GM18858 (cell line): ENCODE measurements at regions not wholly inside any gene's neighbourhood (a gene's known extent, or its start where the extent isn't known, plus 50 kb on each side); places are given as distances from the start of the nearest gene placed in this dataset.
A peak's percentile ranks its signal among the peaks of the same experiment; 100 is the strongest.

Experiments used
- ATAC-seq: cut with Tn5 transposase; IDR thresholded peaks from one replicate; pipeline ENCODE4 v1.9.1; 2021; ENCODE audit not compliant: unreplicated experiment

DNA sequence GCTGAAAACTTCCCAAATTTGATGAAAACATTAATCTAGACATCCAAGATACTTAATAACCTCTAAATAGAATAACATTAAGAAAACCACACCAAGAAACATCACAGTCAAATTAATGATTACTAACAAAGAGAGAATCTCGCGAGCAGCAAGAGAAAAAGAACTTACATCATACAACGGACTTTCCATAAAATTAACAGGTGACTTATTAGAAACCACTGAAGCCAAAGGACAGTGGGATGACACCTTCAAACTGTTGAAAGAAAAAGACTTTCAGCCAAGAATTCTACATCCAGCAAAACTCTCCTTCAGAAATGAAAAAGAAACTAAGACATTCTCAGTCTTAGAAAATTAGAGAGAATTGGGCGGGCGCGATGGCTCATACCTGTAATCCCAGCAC lies 232.0 kb downstream of the SNCA start:
- ATAC-seq = no peak

DNA sequence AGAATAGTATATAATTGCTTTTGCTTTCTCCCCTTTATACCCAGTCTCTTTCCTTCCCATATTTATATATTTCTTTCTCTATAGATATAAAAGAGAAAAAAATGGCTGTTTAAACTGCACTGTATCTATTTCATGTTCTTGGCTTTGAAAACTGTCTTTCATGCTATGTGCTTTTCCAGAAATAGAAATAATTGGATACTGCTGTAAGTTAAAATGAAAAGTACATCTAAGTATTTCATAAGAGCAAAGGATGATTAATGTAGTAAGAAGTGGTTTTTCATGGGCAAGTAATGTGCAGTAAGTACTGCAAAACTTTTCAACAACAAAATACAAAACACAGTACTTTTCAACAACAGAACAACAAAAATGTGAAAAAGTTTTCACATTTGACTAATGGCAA lies 237.9 kb downstream of the SNCA start:
- no peak for ATAC-seq

DNA sequence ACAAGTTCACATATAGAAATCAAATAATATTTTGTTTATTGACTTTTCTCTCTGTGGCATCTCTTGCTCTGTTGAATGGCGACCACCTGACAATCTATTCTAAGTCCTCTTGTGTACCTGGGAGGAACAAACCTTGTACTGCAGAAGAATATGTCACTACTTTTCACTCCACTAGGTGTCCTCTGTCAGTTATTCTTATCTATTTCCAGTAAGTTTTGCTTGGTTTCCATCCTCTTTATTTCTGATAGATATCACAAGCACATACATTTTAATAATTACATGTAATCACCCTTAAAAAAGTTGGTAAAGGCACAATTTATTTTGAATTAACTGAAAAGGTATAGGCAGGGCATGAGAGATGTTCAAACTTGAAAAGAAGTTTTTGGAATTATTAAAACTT lies 238.4 kb downstream of the SNCA start:
- ATAC-seq = no peak

DNA sequence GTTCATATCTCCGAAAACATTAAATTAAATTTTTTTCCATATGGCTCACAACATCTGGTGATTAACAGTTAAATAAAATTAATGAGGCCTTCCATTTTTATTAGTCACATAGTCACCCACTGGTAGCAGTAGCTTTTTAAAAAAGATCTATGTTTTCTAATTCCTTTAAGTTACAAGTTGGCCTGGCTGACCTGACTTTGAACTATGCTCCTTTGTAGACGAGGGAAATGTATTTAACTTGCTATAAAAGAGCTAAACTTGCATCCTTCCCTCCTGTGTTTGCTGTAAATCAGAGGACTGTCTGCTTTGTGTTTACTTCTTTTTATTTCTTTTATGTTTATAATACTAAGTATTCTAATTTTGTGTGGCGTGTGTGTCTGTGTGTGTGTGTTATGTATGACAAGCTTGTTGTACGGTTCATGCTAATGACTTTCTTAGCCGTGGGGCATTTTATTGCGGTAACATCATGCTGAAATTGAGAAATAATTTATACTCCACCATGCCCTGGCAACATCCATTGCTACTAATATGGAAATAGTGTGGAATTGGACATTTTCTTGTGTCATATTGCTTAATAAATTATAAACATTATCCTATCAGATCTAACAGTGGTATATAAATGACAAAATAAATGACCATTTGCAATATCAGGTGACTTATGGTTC lies 241.7 kb downstream of the SNCA start:
- ATAC-seq = no peak

DNA sequence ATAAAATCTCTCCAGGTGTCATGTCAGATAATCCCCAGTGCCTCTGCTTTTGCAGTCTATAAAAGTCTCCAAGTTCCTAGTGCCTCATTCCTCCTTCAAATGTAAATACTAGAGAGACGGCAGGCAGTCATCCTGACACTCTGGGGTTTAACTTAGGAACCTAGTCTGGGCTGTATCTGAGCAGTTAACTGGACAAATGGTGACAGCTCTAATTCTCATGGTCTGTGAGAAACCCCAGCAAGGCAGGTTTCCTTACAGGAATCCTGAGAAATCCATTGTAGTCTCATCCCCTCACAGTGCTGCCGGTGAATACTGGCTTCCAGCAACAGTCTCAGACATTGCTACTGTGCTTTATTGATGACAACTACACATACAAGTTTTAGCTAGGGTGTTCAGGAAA lies 246.8 kb downstream of the SNCA start:
- ATAC-seq = no peak

DNA sequence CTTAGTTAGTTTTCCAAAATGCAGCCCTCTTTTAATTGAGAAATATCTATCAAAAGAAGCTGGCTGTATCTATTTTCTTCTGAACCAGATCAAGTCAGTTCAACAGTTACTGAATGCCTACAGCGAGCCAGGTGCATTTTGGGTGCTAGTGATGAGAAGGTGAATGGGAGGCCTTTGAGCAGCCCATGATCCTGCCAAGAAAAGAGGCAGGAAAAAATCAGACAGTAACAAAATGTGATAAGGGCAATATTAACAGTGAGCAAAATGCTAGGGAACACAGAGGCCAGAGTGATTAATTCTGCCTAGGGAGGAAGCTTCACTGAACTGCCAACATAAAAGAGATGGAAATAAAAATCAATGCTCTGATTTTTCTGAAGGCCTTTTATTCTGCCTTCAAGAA lies 248.5 kb downstream of the SNCA start:
- no peak for ATAC-seq

DNA sequence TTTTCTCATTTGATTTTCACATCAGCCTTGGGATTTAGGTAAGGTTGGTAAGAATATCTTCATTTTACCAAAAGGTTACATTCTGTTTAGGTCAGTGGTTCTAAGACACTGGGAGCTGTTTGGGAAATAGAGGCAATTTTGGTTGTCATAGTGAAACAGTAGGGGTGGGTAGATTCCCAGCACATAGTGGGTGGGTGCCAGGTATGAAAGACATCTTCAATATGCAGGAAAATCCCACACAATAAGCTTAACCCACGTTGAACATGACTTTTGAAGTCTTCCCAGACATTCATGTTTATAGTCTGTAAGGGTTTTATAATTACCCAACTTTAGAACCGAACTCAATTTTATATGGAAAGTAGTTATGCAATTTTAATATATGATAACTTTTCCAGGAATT lies 249.6 kb downstream of the SNCA start:
- no peak for ATAC-seq

DNA sequence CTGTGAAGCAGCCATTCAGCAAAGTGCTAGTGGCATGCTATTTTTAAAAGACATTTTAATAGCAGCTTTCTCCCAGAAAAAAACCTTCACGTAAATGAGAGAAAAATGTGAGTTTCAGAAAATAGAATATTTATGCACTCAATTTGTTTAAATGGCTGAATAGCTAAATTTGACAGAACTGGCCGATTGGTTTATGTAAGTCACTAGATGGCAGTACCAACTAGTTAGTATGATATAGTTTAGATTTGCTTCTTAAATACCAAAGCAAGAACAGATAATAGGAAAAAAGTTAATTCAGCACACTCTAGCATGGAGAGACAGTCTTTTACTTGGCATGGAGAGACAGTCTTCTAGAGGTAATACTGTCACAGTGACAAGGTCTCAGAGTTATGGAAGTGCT lies 250.1 kb downstream of the SNCA start:
- no peak for ATAC-seq

DNA sequence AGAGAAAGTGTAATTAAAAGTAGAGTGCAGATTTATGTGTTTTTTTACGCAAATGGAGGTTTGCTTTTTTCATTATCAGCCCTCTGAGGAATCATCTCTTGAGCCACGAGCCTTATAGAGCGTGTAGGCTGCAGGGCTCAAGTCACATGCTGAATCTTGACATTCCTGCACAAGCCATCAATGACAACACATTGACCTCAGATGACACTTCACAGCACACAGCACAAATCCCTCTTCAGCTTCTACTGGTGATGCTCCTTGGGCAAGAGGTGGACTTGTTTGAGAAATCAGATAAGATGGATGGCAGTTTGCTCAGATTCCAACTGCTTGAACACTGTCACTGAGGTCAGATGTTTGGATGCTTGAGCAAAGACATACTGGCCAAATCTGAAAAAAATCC lies 250.6 kb downstream of the SNCA start:
- ATAC-seq = no peak

DNA sequence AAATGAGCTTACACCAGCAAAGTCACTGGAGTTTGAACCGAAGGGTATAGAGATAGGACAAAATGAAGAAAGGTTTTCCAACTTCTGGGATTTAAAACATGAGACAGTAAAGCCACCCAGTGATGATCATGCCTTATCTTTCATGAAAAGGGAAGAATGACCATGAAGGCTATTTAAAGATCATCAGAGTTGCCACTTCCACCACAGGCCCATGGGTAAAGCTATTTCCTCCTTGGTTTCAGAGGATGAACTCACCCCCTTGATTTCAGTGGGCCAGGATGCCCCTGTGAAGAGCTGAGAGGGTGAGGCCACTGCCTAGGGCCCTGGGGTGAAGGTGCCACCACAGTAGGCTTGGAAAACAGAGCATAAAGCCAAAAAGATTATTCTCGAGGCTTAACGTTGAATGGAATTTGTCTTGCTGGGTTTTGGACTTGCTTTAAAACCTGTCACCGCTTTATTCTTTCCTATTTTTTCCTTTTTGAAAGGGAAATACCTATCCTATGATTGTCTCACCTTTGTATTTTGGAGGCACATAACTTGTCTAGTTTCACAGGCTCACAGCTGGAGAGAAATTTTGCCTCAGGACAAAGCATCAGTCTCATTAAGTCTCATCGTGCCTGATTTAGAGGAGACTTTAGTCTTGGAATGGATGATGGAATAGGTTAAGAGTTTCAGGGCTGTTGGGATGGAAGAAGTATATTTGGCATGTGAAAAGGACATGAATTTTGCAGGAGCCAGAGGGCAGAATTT lies 254.0 kb downstream of the SNCA start:
- ATAC-seq = no peak

DNA sequence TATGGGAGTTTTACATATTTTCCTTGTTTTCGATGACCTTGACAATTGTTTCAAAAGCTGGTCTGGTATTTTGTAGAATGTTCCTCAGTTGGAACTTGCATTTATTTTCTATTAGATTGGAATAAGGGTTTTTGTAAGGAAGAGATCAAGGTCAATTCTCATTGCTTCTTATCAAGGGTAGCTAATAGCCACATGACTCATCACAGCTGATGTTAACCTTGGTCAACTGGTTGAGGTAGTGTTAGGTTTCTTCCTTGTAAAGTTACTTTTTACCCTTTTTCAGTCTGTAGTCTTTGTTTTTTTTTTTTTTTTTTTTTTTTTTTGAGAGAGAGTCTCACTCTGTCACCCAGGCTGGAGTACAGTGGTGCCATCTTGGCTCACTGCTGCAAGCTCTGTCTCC lies 257.2 kb downstream of the SNCA start:
- no peak for ATAC-seq

DNA sequence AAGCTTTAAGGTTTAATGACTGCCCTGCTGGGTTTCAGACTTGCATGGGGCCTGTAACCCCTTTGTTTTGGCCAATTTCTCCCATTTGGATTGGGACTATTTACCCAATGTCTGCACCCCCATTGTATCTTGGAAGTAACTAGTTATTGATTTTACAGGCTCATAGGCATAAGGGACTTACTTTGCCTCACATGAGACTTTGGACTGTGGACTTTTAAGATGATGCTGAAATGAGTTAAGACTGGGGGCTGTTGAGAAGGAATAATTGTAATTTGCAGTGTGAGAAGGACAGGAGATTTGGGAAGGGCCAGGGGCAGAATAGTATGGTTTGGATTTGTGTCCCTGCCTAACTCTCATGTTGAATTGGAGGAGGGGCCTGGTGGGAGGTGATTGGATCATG lies 260.7 kb downstream of the SNCA start:
- ATAC-seq = no peak

DNA sequence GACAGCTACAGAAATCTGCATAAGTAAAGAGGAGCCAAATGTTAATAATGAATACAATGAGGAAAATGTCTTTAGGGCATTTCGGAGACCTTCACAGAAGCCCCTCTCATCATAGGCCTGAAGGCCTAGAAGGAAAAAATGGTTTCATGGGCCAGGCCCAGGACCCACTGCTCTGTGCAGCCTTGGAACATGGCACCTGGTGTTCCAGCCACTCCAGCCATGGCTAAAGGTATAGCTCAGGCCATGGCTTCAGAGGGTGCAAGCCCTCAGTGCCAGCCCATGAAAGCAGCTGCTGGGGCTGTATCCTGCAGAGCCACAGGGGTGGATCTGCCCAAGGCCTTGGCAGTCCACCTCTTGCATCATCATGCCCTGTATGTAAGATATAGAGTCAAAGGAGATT lies 261.1 kb downstream of the SNCA start:
- ATAC-seq = no peak

DNA sequence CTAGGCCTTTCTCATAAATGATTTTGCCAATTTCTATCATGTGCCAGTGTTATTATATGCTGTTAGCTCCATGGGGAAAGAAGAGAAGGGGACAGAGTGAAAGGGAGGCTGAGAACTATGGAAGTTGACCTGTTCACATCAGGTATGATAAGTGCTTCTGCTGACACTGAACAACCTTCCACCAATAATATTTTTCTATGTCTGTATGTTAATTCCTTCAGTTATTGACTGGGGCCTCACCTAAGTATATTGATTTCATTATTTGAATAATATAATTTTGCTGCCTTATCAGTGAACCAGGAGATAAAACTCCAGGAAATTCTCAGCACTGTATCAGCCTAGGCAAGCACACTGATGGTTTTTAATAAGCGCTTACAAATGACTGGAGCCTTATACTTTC lies 262.8 kb downstream of the SNCA start:
- ATAC-seq = no peak

DNA sequence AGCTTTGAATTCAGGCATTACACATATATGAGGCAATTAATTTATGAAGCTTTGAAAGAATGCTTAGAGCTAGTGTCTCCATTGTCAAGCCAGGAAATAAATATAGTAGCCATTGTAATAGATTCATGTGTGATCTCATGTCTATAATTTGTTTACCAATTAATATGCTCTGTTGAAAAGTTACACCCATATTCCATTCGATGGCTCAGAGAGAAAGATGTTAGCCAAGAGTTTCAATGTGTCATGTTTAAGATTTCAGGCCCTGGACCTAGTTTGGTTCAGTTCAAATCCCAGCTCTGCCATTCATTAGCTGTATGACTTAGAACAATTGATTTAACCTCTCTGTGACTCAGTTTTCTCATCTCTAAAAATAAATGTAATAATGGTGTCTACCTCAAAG lies 263.3 kb downstream of the SNCA start:
- no peak for ATAC-seq

DNA sequence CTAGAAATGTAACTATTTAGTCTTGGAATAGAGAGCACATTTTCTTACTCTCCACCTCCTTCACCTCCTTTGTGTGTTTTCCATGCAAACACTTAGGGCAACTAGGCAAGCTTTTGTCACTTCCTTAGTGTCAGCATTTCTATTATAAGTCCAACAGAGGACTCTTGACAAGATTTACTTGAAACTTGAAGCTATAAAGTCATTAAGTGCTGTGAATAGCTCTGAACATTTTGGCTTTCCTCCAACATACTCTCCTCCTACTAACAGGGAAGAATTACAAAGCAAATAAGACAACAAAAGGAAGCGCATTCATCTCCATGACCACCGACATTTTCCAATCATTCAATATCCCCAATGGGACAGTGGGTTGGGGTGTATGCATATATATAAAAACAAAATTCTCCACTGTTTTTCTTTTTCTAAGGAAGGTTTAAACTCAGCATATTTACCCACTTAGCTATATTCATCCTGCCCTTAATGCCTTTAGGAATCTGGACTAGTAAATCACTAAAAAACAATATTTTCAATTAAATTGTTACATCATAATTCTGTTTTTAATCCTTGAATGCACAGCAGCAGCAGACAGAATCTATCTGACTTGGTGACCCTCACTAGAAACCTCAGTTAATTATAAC lies 264.6 kb downstream of the SNCA start:
- ATAC-seq = no peak

DNA sequence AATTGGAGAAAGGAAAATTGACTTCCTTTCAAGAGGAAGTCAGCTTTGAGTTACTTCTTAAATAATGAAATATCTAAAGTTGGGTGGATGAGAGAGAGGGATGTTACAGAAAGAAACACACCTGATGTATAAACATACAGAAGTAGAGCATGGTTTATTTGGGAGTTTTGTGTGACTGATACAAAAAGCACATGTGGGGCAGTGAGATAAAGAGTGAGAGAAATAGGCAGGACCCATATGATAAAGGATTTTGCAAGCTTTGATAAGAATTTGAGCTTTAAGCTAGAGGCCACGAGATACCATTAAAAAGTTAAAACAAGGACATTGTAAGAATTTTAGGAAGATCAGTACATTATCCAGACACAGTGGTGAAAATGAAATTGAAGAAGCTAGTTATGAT lies 263.3 kb upstream of the GPRIN3 start:
- ATAC-seq = no peak

DNA sequence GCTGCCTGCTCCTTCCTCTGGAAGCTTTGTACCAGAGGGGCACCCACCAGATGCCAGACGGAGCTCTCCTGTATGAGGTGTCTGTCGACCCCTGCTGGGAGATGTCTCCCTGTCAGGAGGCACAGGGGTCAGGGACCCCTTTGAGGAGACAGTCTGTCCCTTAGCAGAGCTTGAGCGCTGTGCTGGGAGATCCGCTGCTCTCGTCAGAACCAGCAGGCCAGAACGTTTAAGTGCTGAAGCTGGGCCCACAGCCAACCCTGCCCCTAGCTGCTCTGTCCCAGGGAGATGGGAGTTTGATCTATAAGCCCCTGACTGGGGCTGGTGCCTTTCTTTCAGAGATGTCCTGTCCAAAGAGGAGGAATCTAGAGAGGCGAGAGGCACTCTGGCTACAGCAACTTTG lies 260.3 kb upstream of the GPRIN3 start:
- no peak for ATAC-seq

DNA sequence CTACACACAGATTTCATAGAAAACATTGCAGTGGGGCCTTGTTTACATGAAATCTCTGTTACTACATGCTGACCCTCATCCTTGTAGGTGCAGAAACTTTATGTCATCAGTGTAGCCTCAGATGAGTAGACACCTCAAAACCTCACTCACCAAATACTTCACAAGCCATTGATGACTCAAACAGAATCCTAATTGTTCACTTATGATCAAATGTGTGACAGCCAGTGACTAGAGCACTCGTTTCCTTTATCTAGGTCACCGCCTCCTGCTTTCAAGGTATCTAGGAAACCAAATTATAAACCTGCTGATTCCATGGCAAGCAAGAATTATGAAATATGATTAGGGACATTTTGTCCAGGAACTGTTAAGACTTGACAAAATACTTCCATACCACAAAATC lies 255.8 kb upstream of the GPRIN3 start:
- peak; percentile 71 for ATAC-seq

DNA sequence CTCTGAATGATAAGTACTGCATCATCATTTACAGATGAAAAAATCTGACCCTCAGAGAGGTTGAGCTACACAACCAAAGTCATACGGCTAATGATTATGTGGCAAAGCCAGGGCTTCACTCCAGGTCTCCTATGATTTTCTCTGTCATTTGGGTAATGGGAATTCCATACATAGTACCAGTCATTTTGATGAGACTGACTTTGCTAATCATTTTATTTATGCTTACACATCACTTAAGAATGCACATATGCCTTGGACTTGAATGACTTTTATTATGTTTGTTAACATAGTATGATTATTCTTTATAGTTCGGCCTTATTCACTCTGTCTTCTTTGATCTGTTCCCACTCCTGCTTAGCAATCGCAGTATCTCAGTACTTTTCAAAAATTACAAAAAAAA lies 255.1 kb upstream of the GPRIN3 start:
- ATAC-seq = no peak

DNA sequence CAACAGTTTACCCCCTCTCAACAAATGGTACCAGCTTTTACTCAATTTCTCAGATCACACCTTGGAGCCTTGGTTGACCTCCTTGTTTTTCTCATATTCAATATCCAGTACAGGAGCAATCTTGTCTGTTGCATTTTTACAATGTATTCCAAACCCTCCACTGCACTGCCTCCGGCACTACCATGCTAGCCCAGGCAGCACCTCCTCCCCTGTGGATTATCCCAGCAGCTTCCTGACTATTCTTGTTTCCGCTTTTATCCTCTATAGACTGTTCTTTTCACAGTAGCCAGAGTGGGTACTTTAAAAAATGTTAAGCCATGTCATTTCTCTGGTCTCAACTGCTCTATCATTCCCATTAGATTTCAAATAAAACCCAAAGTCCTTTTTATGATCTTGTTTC lies 253.4 kb upstream of the GPRIN3 start:
- no peak for ATAC-seq

DNA sequence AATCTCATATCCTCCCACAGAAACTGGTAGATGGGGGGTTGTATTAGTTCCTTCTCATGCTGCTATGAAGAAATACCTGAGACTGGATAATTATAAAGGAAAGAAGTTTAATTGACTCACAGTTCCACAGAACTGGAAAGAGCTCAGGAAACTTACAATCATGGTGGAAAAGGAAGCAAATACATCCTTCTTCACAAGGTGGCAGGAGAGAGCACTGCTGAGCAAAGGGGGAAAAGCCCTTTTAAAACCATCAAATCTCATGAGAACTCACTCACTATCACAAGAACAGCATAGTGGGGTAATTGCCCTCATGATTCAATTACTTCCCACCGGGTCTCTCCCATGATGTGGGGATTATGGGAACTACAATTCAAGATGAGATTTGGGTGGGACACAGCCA lies 250.5 kb upstream of the GPRIN3 start:
- ATAC-seq = no peak
